Stimulated activated CD8-positive, alpha-beta memory T cell treated with anti-CD3 and anti-CD28 coated beads, Interleukin-4, amount 100 ng/mL, for 1 hour (primary cell): ENCODE measurements at regions not wholly inside any gene's neighbourhood (a gene's known extent, or its start where the extent isn't known, plus 50 kb on each side); places are given as distances from the start of the nearest gene placed in this dataset.

Experiments used
- DNase-seq, 2 donors: peaks; one replicate each; pipeline ENCODE4 v3.0.0-alpha.2; 2020; ENCODE audit warnings: low read depth in 2 of 2, low spot score in 1 of 2

- DNase-seq: no peak
Observed at GRCh38 chr2:205937211-205937610, 148.8 kb downstream of the INO80D start.

GRCh38 chr2:205936446-205936845 lies 149.5 kb downstream of the INO80D start:
- no peak for DNase-seq

GRCh38 chr2:205934443-205934842 lies 151.5 kb downstream of the INO80D start:
- no peak for DNase-seq

GRCh38 chr2:205932861-205933260 lies 153.1 kb downstream of the INO80D start:
- no peak for DNase-seq

- DNase-seq: no peak
Observed at GRCh38 chr2:205931388-205931787, 154.6 kb downstream of the INO80D start.

- DNase-seq: no peak
Observed at GRCh38 chr2:205930209-205930608, 155.8 kb downstream of the INO80D start.

GRCh38 chr2:205929246-205929942 lies 156.6 kb downstream of the INO80D start:
- DNase-seq: no peak

GRCh38 chr2:205925373-205926337 lies 160.3 kb downstream of the INO80D start:
- DNase-seq: peak in 1 of 2 donors; percentile 40

GRCh38 chr2:205924676-205925075 lies 161.3 kb downstream of the INO80D start:
- DNase-seq: no peak

- DNase-seq: no peak
Observed at GRCh38 chr2:205915130-205915524, 170.8 kb downstream of the INO80D start.

GRCh38 chr2:205914213-205915129 lies 171.5 kb downstream of the INO80D start:
- no peak for DNase-seq

GRCh38 chr2:205913668-205914067 lies 172.3 kb downstream of the INO80D start:
- no peak for DNase-seq

GRCh38 chr2:205911306-205911705 lies 174.7 kb downstream of the INO80D start:
- no peak for DNase-seq

- no peak for DNase-seq
Observed at GRCh38 chr2:205909184-205909572, 176.8 kb downstream of the INO80D start.

GRCh38 chr2:205908212-205909183 lies 177.5 kb downstream of the INO80D start:
- no peak for DNase-seq

- no peak for DNase-seq
Observed at GRCh38 chr2:205906419-205906818, 179.6 kb downstream of the INO80D start.

GRCh38 chr2:205905576-205905975 lies 180.4 kb downstream of the INO80D start:
- no peak for DNase-seq

GRCh38 chr2:205904873-205905272 lies 181.1 kb downstream of the INO80D start:
- no peak for DNase-seq

GRCh38 chr2:205903549-205904129 lies 182.3 kb downstream of the INO80D start:
- no peak for DNase-seq

GRCh38 chr2:205902900-205903237 lies 183.1 kb downstream of the INO80D start:
- DNase-seq: no peak
